Kidney (tissue), 13 donors: ENCODE measurements at regions not wholly inside any gene's neighbourhood (a gene's known extent, or its start where the extent isn't known, plus 50 kb on each side); places are given as distances from the start of the nearest gene placed in this dataset.

Experiments
- DNase-seq, 5 donors: peaks; one replicate each; pipeline ENCODE4 v3.0.0-alpha.2; 2013 to 2020
- FAIRE-seq: peaks from 2 replicates; lab custom pipeline; 2012; peaks lifted over from hg19 to GRCh38; lab: Jason Lieb, UNC
- H3K27ac ChIP-seq, 2 donors: one replicate each; pipeline ENCODE4 v1.7.0; 2013; ENCODE audit warnings: low read depth in 2 of 2, low read length in 2 of 2, inconsistent platforms in 1 of 2
- H3K27me3 ChIP-seq: one replicate; pipeline ENCODE4 v1.7.1; 2013; ENCODE audit warnings: low read length, inconsistent platforms; ENCODE audit not compliant: control insufficient read depth, insufficient read depth
- H3K36me3 ChIP-seq, 3 donors: one replicate each; pipeline versions ENCODE4 v1.7.0 to v1.7.1; 2013; ENCODE audit warnings: low read length in 3 of 3, control low read depth in 1 of 3, inconsistent platforms in 1 of 3; ENCODE audit not compliant: insufficient read depth in 3 of 3, control insufficient read depth in 2 of 3
- H3K4me1 ChIP-seq, 3 donors: one replicate each; pipeline versions ENCODE4 v1.7.0 to v1.7.1; 2013; ENCODE audit warnings: low read length in 3 of 3, inconsistent platforms in 1 of 3, low read depth in 1 of 3; ENCODE audit not compliant: control insufficient read depth in 2 of 3, insufficient read depth in 2 of 3
- H3K4me3 ChIP-seq, 3 donors: one replicate each; pipeline versions ENCODE4 v1.7.0 to v1.8.1; 2013; ENCODE audit warnings: low read length in 3 of 3, control low read depth in 1 of 3, inconsistent platforms in 1 of 3
- H3K9ac ChIP-seq, 3 donors: one replicate each; pipeline versions ENCODE4 v1.7.0 to v1.7.1; 2013; ENCODE audit warnings: low read length in 3 of 3, control low read depth in 1 of 3, inconsistent platforms in 1 of 3
- H3K9me3 ChIP-seq, 3 donors: one replicate each; pipeline versions ENCODE4 v1.7.0 to v1.7.1; 2013; ENCODE audit warnings: low read length in 3 of 3, control low read depth in 1 of 3, inconsistent platforms in 1 of 3; ENCODE audit not compliant: control insufficient read depth in 2 of 3, insufficient read depth in 1 of 3
- CTCF ChIP-seq: IDR thresholded peaks from 3 replicates; pipeline ENCODE4 v1.5.1; 2012; ENCODE audit warnings: mild to moderate bottlenecking, moderate library complexity, borderline replicate concordance; ENCODE audit not compliant: insufficient read depth; ENCODE audit errors: extremely low read depth
- intact Hi-C: fragments of 100-400 bp; cut with DNase I; formaldehyde crosslinking; loops from one replicate; pipeline ENCODE4 v1.11.1; 2022
- donor health status: control.
- donor health status: control.
- donor health status: control.
- donor health status: control.
- donor health status: control.
- donor health status: DM: yes; HTN: yes; CAD: no.
- donor health status: Normal renal cell carcinoma (clear cell type).

- intact Hi-C loops: no loop called here
- Histone ChIP-seq H3K36me3 (no peaks in the 10 kb centered on the region), H3K4me1 (peaks cover 0 to 18% (median 5%) of the 10 kb centered on the region in 3 donors), H3K4me3 (no peak overlapping the region), H3K27ac (peak overlapping the region; percentile 39 to 67), H3K9ac (no peak overlapping the region), H3K9me3 (no peaks in the 10 kb centered on the region), H3K27me3 (no peaks in the 10 kb centered on the region)
- no peak for TF ChIP-seq CTCF
- peak in 2 of 5 donors; percentile 43 to 47 for DNase-seq
- FAIRE-seq: peak; percentile 76
These were observed 266.4 kb upstream of the ZNF608 start for GRCh38 chr5:125012727-125013451.

GRCh38 chr5:125014202-125014601 is 267.8 kb upstream of the ZNF608 start:
- Histone ChIP-seq H3K27ac (no peak overlapping the region), H3K4me3 (no peak overlapping the region), H3K9me3 (no peaks in the 10 kb centered on the region), H3K36me3 (no peaks in the 10 kb centered on the region), H3K9ac (no peak overlapping the region), H3K4me1 (peaks cover 0 to 18% (median 5%) of the 10 kb centered on the region in 3 donors), H3K27me3 (no peaks in the 10 kb centered on the region)
- FAIRE-seq (no peak), DNase-seq (no peak)
- TF ChIP-seq CTCF: no peak
- intact Hi-C loops: no loop called here

DNA sequence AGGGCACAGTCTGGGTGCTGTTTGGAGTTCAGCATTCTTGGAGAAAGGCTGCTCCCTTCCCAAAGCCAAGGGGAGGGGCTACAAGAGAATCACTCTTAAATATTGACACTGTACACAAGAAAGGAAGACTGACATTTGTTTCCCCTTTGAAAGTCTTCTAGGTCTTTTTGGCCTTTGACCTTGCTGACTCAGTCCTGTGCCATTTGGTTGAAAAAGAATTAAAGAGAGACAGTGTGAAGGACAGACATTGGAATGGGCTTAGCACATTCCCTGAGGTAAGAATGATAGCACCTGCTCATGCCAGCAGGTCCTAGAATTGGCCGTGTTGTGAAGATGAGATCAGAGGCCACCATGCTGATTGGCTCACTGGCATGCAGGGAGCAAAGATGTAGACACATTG is 271.4 kb upstream of the ZNF608 start:
- no peak for FAIRE-seq
- no peak for TF ChIP-seq CTCF
- H3K4me1 ChIP-seq: peaks cover 0 to 6% (median 2%) of the 10 kb centered on the region in 3 donors

GRCh38 chr5:125023673-125024072 is 277.2 kb upstream of the ZNF608 start:
- no peak for FAIRE-seq
- H3K4me1 ChIP-seq: peaks cover 0 to 10% (median 4%) of the 10 kb centered on the region in 3 donors

More for the DNA sequence above, 271.4 kb upstream of the ZNF608 start:
- Histone ChIP-seq H3K9ac (no peak overlapping the region), H3K36me3 (no peaks in the 10 kb centered on the region), H3K27me3 (no peaks in the 10 kb centered on the region), H3K27ac (no peak overlapping the region), H3K9me3 (no peaks in the 10 kb centered on the region), H3K4me3 (no peak overlapping the region)
- no peak for DNase-seq
- intact Hi-C loops: no loop called here

More at GRCh38 chr5:125023673-125024072, 277.2 kb upstream of the ZNF608 start:
- no peak for DNase-seq
- H3K4me3 ChIP-seq: no peak overlapping the region
- intact Hi-C loops: no loop called here
- no peaks in the 10 kb centered on the region for H3K27me3 ChIP-seq
- no peak overlapping the region for H3K9ac ChIP-seq
- TF ChIP-seq CTCF: no peak
- no peak overlapping the region for H3K27ac ChIP-seq
- H3K36me3 ChIP-seq: no peaks in the 10 kb centered on the region
- H3K9me3 ChIP-seq: no peaks in the 10 kb centered on the region
